H9 (cell line): ENCODE measurements at regions not wholly inside any gene's neighbourhood (a gene's known extent, or its start where the extent isn't known, plus 50 kb on each side); places are given as distances from the start of the nearest gene placed in this dataset.

ENCODE experiments used
- DNase-seq: peaks from one replicate; pipeline ENCODE4 v3.0.0-alpha.2; 2017
- H2AFZ ChIP-seq: one replicate; pipeline ENCODE4 v1.6.1; 2013; ENCODE audit warnings: mild to moderate bottlenecking, low read length, control low read depth, moderate library complexity
- H2AK5ac ChIP-seq: 2 replicates; pipeline ENCODE4 v1.6.1; 2013; ENCODE audit warnings: low read length, control low read depth, mixed read lengths; ENCODE audit not compliant: insufficient read length
- H2BK120ac ChIP-seq: one replicate; pipeline ENCODE4 v1.6.1; 2013; ENCODE audit warnings: low read depth, mild to moderate bottlenecking, low read length, control low read depth, inconsistent platforms; ENCODE audit not compliant: poor library complexity, severe bottlenecking
- H2BK12ac ChIP-seq: 2 replicates; pipeline ENCODE4 v1.6.1; 2013; ENCODE audit warnings: low read length, control low read depth, mixed read lengths, low read depth; ENCODE audit not compliant: insufficient read length
- H2BK15ac ChIP-seq: 2 replicates; pipeline ENCODE4 v1.6.1; 2013; ENCODE audit warnings: low read depth, low read length, control low read depth
- H2BK20ac ChIP-seq: one replicate; pipeline ENCODE4 v1.6.1; 2013; ENCODE audit warnings: low read depth, mild to moderate bottlenecking, low read length, control low read depth, inconsistent platforms; ENCODE audit not compliant: poor library complexity, severe bottlenecking
- H2BK5ac ChIP-seq: 2 replicates; pipeline ENCODE4 v1.6.1; 2013; ENCODE audit warnings: low read length, control low read depth, mixed read lengths; ENCODE audit not compliant: insufficient read length
- H3K14ac ChIP-seq: 2 replicates; pipeline ENCODE4 v1.6.1; 2013; ENCODE audit warnings: low read length, control low read depth; ENCODE audit not compliant: insufficient read depth
- H3K18ac ChIP-seq: 2 replicates; pipeline ENCODE4 v1.6.1; 2013; ENCODE audit warnings: low read depth, mild to moderate bottlenecking, mixed read lengths, low read length, control low read depth; ENCODE audit not compliant: insufficient read length
- H3K23ac ChIP-seq: 2 replicates; pipeline ENCODE4 v1.6.1; 2013; ENCODE audit warnings: low read length, control low read depth, mixed read lengths, low read depth; ENCODE audit not compliant: insufficient read length
- H3K23me2 ChIP-seq: 2 replicates; pipeline ENCODE4 v1.6.1; 2013; ENCODE audit warnings: low read depth, mild to moderate bottlenecking, mixed read lengths, low read length, control low read depth; ENCODE audit not compliant: insufficient read length, poor library complexity, severe bottlenecking
- H3K27ac ChIP-seq: 2 replicates; pipeline ENCODE4 v1.5.1; 2013; ENCODE audit warnings: low read length, control low read depth, mixed read lengths, low read depth; ENCODE audit not compliant: insufficient read length
- H3K27me3 ChIP-seq: 2 replicates; pipeline ENCODE4 v1.6.1; 2013; ENCODE audit warnings: low read length, control low read depth, inconsistent platforms; ENCODE audit not compliant: insufficient read depth
- H3K4ac ChIP-seq: 2 replicates; pipeline ENCODE4 v1.6.1; 2013; ENCODE audit warnings: low read depth, mild to moderate bottlenecking, control low read depth, inconsistent platforms, low read length, moderate library complexity
- H3K4me1 ChIP-seq: 2 replicates; pipeline ENCODE4 v1.6.1; 2013; ENCODE audit warnings: low read length, control low read depth, inconsistent platforms; ENCODE audit not compliant: insufficient read depth
- H3K4me2 ChIP-seq: 2 replicates; pipeline ENCODE4 v1.6.1; 2013; ENCODE audit warnings: low read length, control low read depth, mixed read lengths; ENCODE audit not compliant: insufficient read length, insufficient read depth
- H3K56ac ChIP-seq: 2 replicates; pipeline ENCODE4 v1.6.1; 2013; ENCODE audit warnings: low read depth, mild to moderate bottlenecking, mixed read lengths, low read length, control low read depth; ENCODE audit not compliant: insufficient read length
- H3K79me1 ChIP-seq: 2 replicates; pipeline ENCODE4 v1.6.1; 2013; ENCODE audit warnings: low read depth, mild to moderate bottlenecking, moderate library complexity, low read length, control low read depth, inconsistent platforms; ENCODE audit not compliant: insufficient read depth, poor library complexity, severe bottlenecking
- H3K79me2 ChIP-seq: 2 replicates; pipeline ENCODE4 v1.6.1; 2013; ENCODE audit warnings: low read length, control low read depth, inconsistent platforms; ENCODE audit not compliant: insufficient read depth
- H3K9ac ChIP-seq: 2 replicates; pipeline ENCODE4 v1.6.1; 2013; ENCODE audit warnings: low read length, control low read depth, mixed read lengths; ENCODE audit not compliant: insufficient read length; ENCODE audit errors: extremely low read depth
- H3K9me3 ChIP-seq: one replicate; pipeline ENCODE4 v1.6.1; 2013; ENCODE audit warnings: low read depth, low read length, inconsistent platforms; ENCODE audit not compliant: control insufficient read depth
- H3T11ph ChIP-seq: one replicate; pipeline ENCODE4 v1.6.1; 2013; ENCODE audit warnings: mild to moderate bottlenecking, low read length, control low read depth, inconsistent platforms
- H4K20me1 ChIP-seq: one replicate; pipeline ENCODE4 v1.6.1; 2013; ENCODE audit not compliant: control insufficient read depth, insufficient read length, insufficient read depth
- H4K5ac ChIP-seq: 2 replicates; pipeline ENCODE4 v1.6.1; 2013; ENCODE audit warnings: low read depth, mild to moderate bottlenecking, mixed read lengths, low read length, control low read depth; ENCODE audit not compliant: insufficient read length
- H4K8ac ChIP-seq: replicated peaks from 2 replicates; pipeline ENCODE4 v1.6.1; 2013; ENCODE audit warnings: low read length, control low read depth, mixed read lengths, low read depth; ENCODE audit not compliant: insufficient read length
- H4K91ac ChIP-seq: 2 replicates; pipeline ENCODE4 v1.6.1; 2013; ENCODE audit warnings: low read depth, mild to moderate bottlenecking, moderate library complexity, mixed read lengths, low read length, control low read depth; ENCODE audit not compliant: insufficient read length
- H3K27ac Mint-ChIP-seq, 3 experiments: 2 replicates in 2 of 3; 3 replicates in 1 of 3; pipeline ENCODE4 v1.8.0; 2020 to 2021; ENCODE audit warnings: mixed read lengths in 3 of 3, mild to moderate bottlenecking in 1 of 3, moderate library complexity in 1 of 3
- H3K27me3 Mint-ChIP-seq: 2 replicates; pipeline ENCODE4 v1.8.0; 2021; ENCODE audit warnings: low read depth, mild to moderate bottlenecking, moderate library complexity, mixed read lengths
- H3K36me3 Mint-ChIP-seq, 3 experiments: 2 replicates in 2 of 3; 3 replicates in 1 of 3; pipeline ENCODE4 v1.8.0; 2020 to 2021; ENCODE audit warnings: low read depth in 3 of 3, mixed read lengths in 3 of 3; ENCODE audit not compliant: insufficient read depth in 1 of 3
- H3K4me1 Mint-ChIP-seq, 2 experiments: 2 replicates each; pipeline ENCODE4 v1.8.0; 2020; ENCODE audit warnings: mixed read lengths in 2 of 2
- H3K4me3 Mint-ChIP-seq, 2 experiments: 2 replicates in 1 of 2; 3 replicates in 1 of 2; pipeline ENCODE4 v1.8.0; 2020 to 2021; ENCODE audit warnings: mild to moderate bottlenecking in 2 of 2, mixed read lengths in 2 of 2, moderate library complexity in 1 of 2
- H3K9me3 Mint-ChIP-seq, 2 experiments: 2 replicates in 1 of 2; 3 replicates in 1 of 2; pipeline ENCODE4 v1.8.0; 2020; ENCODE audit warnings: mild to moderate bottlenecking in 2 of 2, mixed read lengths in 2 of 2, moderate library complexity in 1 of 2
- WGBS: extraction: QIAGEN DNeasy Blood & Tissue Kit; methylation state at CpG from one replicate; pipeline ENCODE4 v1.1.7; 2013; ENCODE audit warnings: missing lambda C conversion rate, low lambda C conversion rate, mixed read lengths; ENCODE audit not compliant: insufficient read length; ENCODE audit errors: extremely low coverage; 5-methylcytosine and 5-hydroxymethylcytosine counted together
- TF ChIP-seq, protein P1 (sequence below): fragments of 200-600 bp; sonication (generic); conservative IDR thresholded peaks from 3 replicates; pipeline ENCODE4 v1.8.0; 2021; ENCODE audit warnings: antibody characterized with exemption, mild to moderate bottlenecking

DNA sequence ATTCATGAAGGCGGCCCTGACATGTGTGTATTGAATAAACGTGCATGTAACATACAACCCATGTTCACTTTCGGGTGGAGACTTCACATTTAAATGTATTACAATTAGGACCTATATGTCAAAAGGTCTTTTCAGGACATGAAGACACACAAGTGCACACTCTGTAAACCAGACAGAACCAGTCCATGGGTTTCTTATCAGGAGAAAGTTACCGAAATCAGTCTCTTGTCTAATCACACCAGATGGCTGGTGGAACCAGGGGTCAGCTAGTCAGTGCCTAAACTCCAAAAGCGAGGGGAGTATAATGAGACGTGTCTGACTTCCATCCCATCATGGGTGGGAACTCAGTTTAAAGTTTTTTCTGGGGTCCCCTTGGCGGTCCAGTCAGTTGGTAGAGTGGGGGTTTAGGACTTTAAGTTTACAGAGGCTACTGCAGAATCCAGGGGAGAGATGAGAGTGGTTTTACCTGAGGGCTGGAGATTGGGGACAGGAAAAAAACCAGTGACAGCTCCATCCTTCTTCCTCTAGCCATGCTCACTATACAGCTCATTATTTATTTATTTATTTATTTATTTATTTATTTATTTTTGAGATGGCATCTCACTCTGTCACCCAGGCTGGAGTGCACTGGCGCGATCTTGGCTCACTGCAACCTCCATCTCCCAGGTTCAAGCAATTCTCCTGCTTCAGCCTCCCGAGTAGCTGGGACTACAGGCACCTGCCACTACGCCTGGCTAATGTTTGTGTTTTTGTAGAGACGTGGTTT, 251.3 kb upstream of the LYZL1 start:
- Histone ChIP-seq H4K91ac (no peak overlapping the region), H4K20me1 (no peaks in the 10 kb centered on the region), H3K9ac (no peak overlapping the region), H4K5ac (no peak overlapping the region), H2BK15ac (no peak overlapping the region), H4K8ac (no peak overlapping the region), H2BK120ac (no peak overlapping the region), H3K79me2 (no peaks in the 10 kb centered on the region), H3K14ac (no peak overlapping the region), H2AK5ac (no peak overlapping the region), H2BK20ac (no peak overlapping the region), H3K4me2 (no peak overlapping the region), H3K79me1 (no peaks in the 10 kb centered on the region), H3T11ph (no peak overlapping the region), H2BK12ac (no peak overlapping the region), H3K27me3 (no peaks in the 10 kb centered on the region), H2AFZ (no peak overlapping the region), H3K56ac (no peak overlapping the region), H3K23ac (no peak overlapping the region), H3K4me1 (no peaks in the 10 kb centered on the region), H2BK5ac (no peak overlapping the region), H3K27ac (no peak overlapping the region), H3K9me3 (no peaks in the 10 kb centered on the region), H3K18ac (no peak overlapping the region), H3K4ac (no peak overlapping the region), H3K23me2 (no peaks in the 10 kb centered on the region)
- WGBS = no CpG with 5 or more reads among the region's 12 CpGs
- H3K4me3 Mint-ChIP-seq = no peak overlapping the region; a peak in 1 of 5 replicates
- DNase-seq = no peak
- H3K4me1 Mint-ChIP-seq = peaks cover 0 to 5% of the 10 kb centered on the region in 2 experiments; a peak in 3 of 4 replicates
- peaks cover 10 to 14% of the 10 kb centered on the region in 2 experiments for H3K9me3 Mint-ChIP-seq
- TF ChIP-seq, protein P1, sequence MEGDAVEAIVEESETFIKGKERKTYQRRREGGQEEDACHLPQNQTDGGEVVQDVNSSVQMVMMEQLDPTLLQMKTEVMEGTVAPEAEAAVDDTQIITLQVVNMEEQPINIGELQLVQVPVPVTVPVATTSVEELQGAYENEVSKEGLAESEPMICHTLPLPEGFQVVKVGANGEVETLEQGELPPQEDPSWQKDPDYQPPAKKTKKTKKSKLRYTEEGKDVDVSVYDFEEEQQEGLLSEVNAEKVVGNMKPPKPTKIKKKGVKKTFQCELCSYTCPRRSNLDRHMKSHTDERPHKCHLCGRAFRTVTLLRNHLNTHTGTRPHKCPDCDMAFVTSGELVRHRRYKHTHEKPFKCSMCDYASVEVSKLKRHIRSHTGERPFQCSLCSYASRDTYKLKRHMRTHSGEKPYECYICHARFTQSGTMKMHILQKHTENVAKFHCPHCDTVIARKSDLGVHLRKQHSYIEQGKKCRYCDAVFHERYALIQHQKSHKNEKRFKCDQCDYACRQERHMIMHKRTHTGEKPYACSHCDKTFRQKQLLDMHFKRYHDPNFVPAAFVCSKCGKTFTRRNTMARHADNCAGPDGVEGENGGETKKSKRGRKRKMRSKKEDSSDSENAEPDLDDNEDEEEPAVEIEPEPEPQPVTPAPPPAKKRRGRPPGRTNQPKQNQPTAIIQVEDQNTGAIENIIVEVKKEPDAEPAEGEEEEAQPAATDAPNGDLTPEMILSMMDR = no peak
- peaks cover 0 to 20% (median 5%) of the 10 kb centered on the region in 3 experiments; a peak in 5 of 7 replicates for H3K36me3 Mint-ChIP-seq
- no peak overlapping the region for H3K27ac Mint-ChIP-seq
- no peaks in the 10 kb centered on the region; the same call in 1 of the 2 replicates for H3K27me3 Mint-ChIP-seq
